H1 (cell line): ENCODE measurements at regions not wholly inside any gene's neighbourhood (a gene's known extent, or its start where the extent isn't known, plus 50 kb on each side); places are given as distances from the start of the nearest gene placed in this dataset.

Experiments used
- CTCF ChIA-PET: fragments of 300-600 bp; sonication (Branson Sonifier 250); formaldehyde crosslinking; loops from one replicate; lab custom pipeline; 2021; ENCODE audit not compliant: partially characterized antibody; lab: Charles Lee
- POLR2A ChIA-PET: fragments of 300-600 bp; sonication (Branson Sonifier 250); formaldehyde crosslinking; loops from one replicate; lab custom pipeline; 2021; ENCODE audit warnings: inconsistent platforms; ENCODE audit not compliant: partially characterized antibody; lab: Charles Lee
- DNase-seq, 2 experiments: peaks; one replicate each; pipeline versions ENCODE4 v3.0.0 to v3.0.0-alpha.2; 2010 to 2022; ENCODE audit warnings: low spot score in 2 of 2, low read depth in 1 of 2, mixed read lengths in 1 of 2
- FAIRE-seq: peaks from 2 replicates; lab custom pipeline; 2011; peaks lifted over from hg19 to GRCh38; lab: Jason Lieb, UNC
- H2AFZ ChIP-seq: 2 replicates; pipeline ENCODE4 v1.8.1; 2012; ENCODE audit warnings: low read length, inconsistent platforms
- H2AK5ac ChIP-seq: 2 replicates; pipeline ENCODE4 v1.6.1; 2013; ENCODE audit warnings: low read depth, low read length
- H2BK120ac ChIP-seq: replicated peaks from 2 replicates; pipeline ENCODE3; 2013; ENCODE audit warnings: low read depth, low read length, inconsistent platforms
- H2BK12ac ChIP-seq: 2 replicates; pipeline ENCODE4 v1.6.1; 2013; ENCODE audit warnings: low read depth, low read length
- H2BK15ac ChIP-seq: 2 replicates; pipeline ENCODE4 v1.6.1; 2013; ENCODE audit warnings: low read length
- H2BK20ac ChIP-seq: 2 replicates; pipeline ENCODE4 v1.6.1; 2013; ENCODE audit warnings: low read length
- H2BK5ac ChIP-seq: 2 replicates; pipeline ENCODE4 v1.6.1; 2013; ENCODE audit warnings: low read depth, low read length
- H3K14ac ChIP-seq: 2 replicates; pipeline ENCODE4 v1.6.1; 2013; ENCODE audit warnings: inconsistent platforms; ENCODE audit not compliant: insufficient read length
- H3K18ac ChIP-seq: 2 replicates; pipeline ENCODE4 v1.6.1; 2013; ENCODE audit warnings: low read length; ENCODE audit errors: extremely low read depth
- H3K23ac ChIP-seq: 2 replicates; pipeline ENCODE4 v1.6.1; 2013; ENCODE audit warnings: inconsistent platforms; ENCODE audit not compliant: insufficient read length
- H3K23me2 ChIP-seq: 2 replicates; pipeline ENCODE4 v1.6.1; 2013; ENCODE audit warnings: low read depth, low read length
- H3K27ac ChIP-seq: 2 replicates; pipeline ENCODE4 v1.6.1; 2011; ENCODE audit warnings: low read depth, low read length, inconsistent platforms
- H3K27me3 ChIP-seq, 4 experiments: replicated peaks in 1 of 4; 1 replicate in 1 of 4; 2 replicates in 3 of 4; pipeline versions ENCODE4 v1.6.1 to v1.8.1; 2011 to 2013; ENCODE audit warnings: low read length in 3 of 4, mild to moderate bottlenecking in 3 of 4, inconsistent platforms in 2 of 4, mixed read lengths in 2 of 4, moderate library complexity in 1 of 4; ENCODE audit not compliant: control insufficient read depth in 3 of 4, insufficient read depth in 3 of 4; ENCODE audit errors: extremely low read depth in 1 of 4
- H3K36me3 ChIP-seq, 4 experiments: 2 replicates each; pipeline versions ENCODE4 v1.6.1 to v1.8.1; 2011 to 2013; ENCODE audit warnings: mild to moderate bottlenecking in 4 of 4, low read length in 3 of 4, moderate library complexity in 2 of 4, control low read depth in 1 of 4, inconsistent platforms in 1 of 4; ENCODE audit not compliant: insufficient read depth in 4 of 4, control insufficient read depth in 2 of 4
- H3K4ac ChIP-seq: replicated peaks from 2 replicates; pipeline ENCODE3; 2013; ENCODE audit warnings: low read length, low read depth, mixed read lengths, inconsistent platforms; ENCODE audit not compliant: insufficient read length
- H3K4me1 ChIP-seq, 4 experiments: replicated peaks in 1 of 4; 1 replicate in 1 of 4; 2 replicates in 3 of 4; pipeline versions ENCODE4 v1.6.1 to v1.8.1; 2011 to 2013; ENCODE audit warnings: low read length in 3 of 4, inconsistent platforms in 2 of 4, mixed read lengths in 1 of 4; ENCODE audit not compliant: insufficient read depth in 4 of 4, control insufficient read depth in 3 of 4
- H3K4me2 ChIP-seq, 2 experiments: 2 replicates each; pipeline versions ENCODE4 v1.6.1 to v1.8.1; 2011 to 2013; ENCODE audit warnings: low read depth in 2 of 2, low read length in 2 of 2, control low read depth in 1 of 2, inconsistent platforms in 1 of 2, mild to moderate bottlenecking in 1 of 2; ENCODE audit not compliant: insufficient read depth in 1 of 2
- H3K4me3 ChIP-seq, 4 experiments: fragments of 200-600, 300-600 bp in 1 of 4; sonication (generic), shearing (Covaris generic), sonication (Bioruptor Twin) in 1 of 4; 2 replicates each; pipeline versions ENCODE4 v1.5.1 to v1.8.1; 2011 to 2016; ENCODE audit warnings: low read length in 4 of 4, low read depth in 3 of 4, control low read depth in 2 of 4, inconsistent platforms in 2 of 4, mild to moderate bottlenecking in 2 of 4, mixed read lengths in 1 of 4, moderate library complexity in 1 of 4; ENCODE audit not compliant: insufficient read depth in 2 of 4; ENCODE audit errors: extremely low read depth in 1 of 4
- H3K56ac ChIP-seq: replicated peaks from 2 replicates; pipeline ENCODE3; 2013; ENCODE audit warnings: low read depth, mild to moderate bottlenecking, mixed read lengths, low read length, inconsistent platforms; ENCODE audit not compliant: insufficient read length
- H3K79me1 ChIP-seq: 2 replicates; pipeline ENCODE4 v1.6.1; 2013; ENCODE audit warnings: low read depth, low read length, control low read depth
- H3K79me2 ChIP-seq, 2 experiments: 2 replicates each; pipeline versions ENCODE4 v1.6.1 to v1.8.1; 2012 to 2013; ENCODE audit warnings: low read length in 2 of 2, mild to moderate bottlenecking in 2 of 2, inconsistent platforms in 1 of 2; ENCODE audit not compliant: insufficient read depth in 2 of 2, control insufficient read depth in 1 of 2
- H3K9ac ChIP-seq, 4 experiments: replicated peaks in 1 of 4; 1 replicate in 1 of 4; 2 replicates in 3 of 4; pipeline versions ENCODE4 v1.6.1 to v1.8.1; 2011 to 2013; ENCODE audit warnings: low read depth in 3 of 4, low read length in 3 of 4, control low read depth in 2 of 4, mild to moderate bottlenecking in 2 of 4, moderate library complexity in 2 of 4, inconsistent platforms in 1 of 4; ENCODE audit errors: extremely low read depth in 1 of 4
- H3K9me3 ChIP-seq, 2 experiments: 2 replicates each; pipeline versions ENCODE4 v1.6.1 to v1.8.1; 2012 to 2013; ENCODE audit warnings: mild to moderate bottlenecking in 2 of 2, moderate library complexity in 2 of 2, control low read depth in 1 of 2, inconsistent platforms in 1 of 2, low read depth in 1 of 2, low read length in 1 of 2, mixed read lengths in 1 of 2; ENCODE audit not compliant: insufficient read depth in 2 of 2
- H4K20me1 ChIP-seq, 2 experiments: replicated peaks in 1 of 2; 2 replicates each; pipeline versions ENCODE3 to v1.8.1; 2011 to 2013; ENCODE audit warnings: inconsistent platforms in 2 of 2, low read length in 2 of 2, mild to moderate bottlenecking in 1 of 2; ENCODE audit not compliant: insufficient read depth in 2 of 2, control insufficient read depth in 1 of 2
- H4K5ac ChIP-seq: 2 replicates; pipeline ENCODE4 v1.6.1; 2013; ENCODE audit warnings: low read length, low read depth, mixed read lengths, inconsistent platforms; ENCODE audit not compliant: insufficient read length
- H4K8ac ChIP-seq: 2 replicates; pipeline ENCODE4 v1.8.0; 2013; ENCODE audit warnings: mild to moderate bottlenecking, moderate library complexity, low read length, inconsistent platforms; ENCODE audit not compliant: insufficient read depth; ENCODE audit errors: extremely low read depth
- H4K91ac ChIP-seq: replicated peaks from 2 replicates; pipeline ENCODE3; 2013; ENCODE audit warnings: low read length, mixed read lengths, inconsistent platforms; ENCODE audit not compliant: insufficient read length
- CHD1 ChIP-seq: IDR thresholded peaks from 2 replicates; pipeline ENCODE4 v1.6.1; 2012; ENCODE audit warnings: low read depth, low read length, improper control_type of control experiment
- JUND ChIP-seq: IDR thresholded peaks from 2 replicates; pipeline ENCODE4 v1.6.1; 2011; ENCODE audit warnings: mild to moderate bottlenecking, improper control_type of control experiment, low read length
- RAD21 ChIP-seq, 2 experiments: IDR thresholded peaks in 1 of 2; conservative IDR thresholded peaks in 1 of 2; 2 replicates each; pipeline ENCODE4 v1.6.1; 2011; ENCODE audit warnings: low read depth in 2 of 2, low read length in 2 of 2, improper control_type of control experiment in 1 of 2, inconsistent platforms in 1 of 2, mild to moderate bottlenecking in 1 of 2, moderate library complexity in 1 of 2
- TCF12 ChIP-seq: IDR thresholded peaks from 2 replicates; pipeline ENCODE4 v1.6.1; 2011; ENCODE audit warnings: low read depth, mild to moderate bottlenecking, low read length
- WGBS, 2 experiments: shearing (Covaris generic) in 1 of 2; methylation state at CpG; one replicate each; pipeline versions ENCODE4 v1.1.6 to v1.1.7; 2013 to 2015; ENCODE audit warnings: low lambda C conversion rate in 2 of 2, mixed read lengths in 2 of 2, inconsistent platforms in 1 of 2, low coverage in 1 of 2, missing lambda C conversion rate in 1 of 2; ENCODE audit not compliant: insufficient replicate concordance in 2 of 2, insufficient coverage in 1 of 2, insufficient read length in 1 of 2; ENCODE audit errors: extremely low coverage in 1 of 2, missing lambda C conversion rate in 1 of 2; 5-methylcytosine and 5-hydroxymethylcytosine counted together

- H2BK15ac ChIP-seq, result no peak overlapping the region
- no peak overlapping the region for H4K5ac ChIP-seq
- H3K9me3 ChIP-seq, result peaks cover 8 to 9% of the 10 kb centered on the region in 2 experiments
- no peaks in the 10 kb centered on the region for H3K27me3 ChIP-seq
- peak; percentile 36 for FAIRE-seq
- no peaks in the 10 kb centered on the region for H3K79me1 ChIP-seq
- no peaks in the 10 kb centered on the region; a peak in 1 of 8 replicates for H3K36me3 ChIP-seq
- no peak overlapping the region for H3K23ac ChIP-seq
- H4K91ac ChIP-seq, result no peak overlapping the region
- no peak overlapping the region for H3K4me3 ChIP-seq
- WGBS, 2 experiments, result 41% methylated on average over 2 of the region's 2 CpGs; no CpG with 5 or more reads in 1 of the 2 experiments
- CTCF ChIA-PET, result interaction anchor here (0.5 to 1.3 kb wide), 5 partner anchors 11 to 110 kb away, joined by 3 read pairs; no protein-coding TSS in a partner anchor
- no peak for TF ChIP-seq RAD21 (IDR thresholded peaks at IDR 0.05 in 1 of 2, conservative IDR thresholded peaks at IDR 0.05 in 1 of 2; ENCODE audit: low read depth in 2 of 2, low read length in 2 of 2)
- TF ChIP-seq JUND, result peak; percentile 84
- TF ChIP-seq TCF12, result no peak
- TF ChIP-seq CHD1, result no peak
- peaks cover 0 to 7% (median 4%) of the 10 kb centered on the region in 4 experiments; a peak in 4 of 7 replicates for H3K4me1 ChIP-seq
- no peak overlapping the region for H2BK120ac ChIP-seq
- H2BK12ac ChIP-seq, result no peak overlapping the region
- no peaks in the 10 kb centered on the region for H3K23me2 ChIP-seq
- no peak overlapping the region for H2AK5ac ChIP-seq
- POLR2A ChIA-PET, result no interaction called here
- no peaks in the 10 kb centered on the region for H3K79me2 ChIP-seq
- no peak overlapping the region for H3K4me2 ChIP-seq
- H3K9ac ChIP-seq, result no peak overlapping the region
- no peak overlapping the region for H2AFZ ChIP-seq
- H3K56ac ChIP-seq, result no peak overlapping the region
- no peak overlapping the region for H3K18ac ChIP-seq
- no peak overlapping the region for H2BK5ac ChIP-seq
- H2BK20ac ChIP-seq, result no peak overlapping the region
- H3K4ac ChIP-seq, result no peak overlapping the region
- DNase-seq, result no peak
- no peak overlapping the region for H4K8ac ChIP-seq
- no peak overlapping the region for H3K27ac ChIP-seq
- no peak overlapping the region for H3K14ac ChIP-seq
- no peaks in the 10 kb centered on the region for H4K20me1 ChIP-seq
These were observed 175.9 kb upstream of the NXPH2 start for GRCh38 chr2:138956116-138956515.
